SIG-M5 treated with dmso at 0.1 percent for 504 hours (cell line): ENCODE measurements at regions not wholly inside any gene's neighbourhood (a gene's known extent, or its start where the extent isn't known, plus 50 kb on each side); places are given as distances from the start of the nearest gene placed in this dataset.

Experiments
- DNase-seq: peaks from one replicate; lab custom pipeline; 2025; ENCODE audit not compliant: unreplicated experiment; lab: John Stamatoyannopoulos, UW

DNA sequence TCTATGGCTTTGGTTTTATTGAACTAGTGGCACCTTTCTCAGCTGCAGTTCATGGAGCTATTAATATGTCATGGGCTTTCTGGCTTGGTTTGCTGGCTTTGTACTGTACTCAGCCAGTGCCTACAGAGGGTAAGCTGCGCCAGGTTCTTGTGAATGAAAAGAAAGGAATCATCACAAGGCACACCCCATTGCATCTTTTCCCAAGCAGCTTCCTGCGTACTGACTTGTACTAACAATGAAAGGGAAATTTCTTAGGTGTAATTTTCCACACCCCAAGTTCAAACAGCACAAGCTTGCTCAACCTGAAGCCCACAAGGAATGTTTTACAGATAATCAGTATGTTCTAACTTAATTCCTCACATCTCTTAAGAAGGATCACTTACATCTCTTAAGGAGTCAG, 78.0 kb upstream of the TNFSF18 start:
- DNase-seq: no peak

DNA sequence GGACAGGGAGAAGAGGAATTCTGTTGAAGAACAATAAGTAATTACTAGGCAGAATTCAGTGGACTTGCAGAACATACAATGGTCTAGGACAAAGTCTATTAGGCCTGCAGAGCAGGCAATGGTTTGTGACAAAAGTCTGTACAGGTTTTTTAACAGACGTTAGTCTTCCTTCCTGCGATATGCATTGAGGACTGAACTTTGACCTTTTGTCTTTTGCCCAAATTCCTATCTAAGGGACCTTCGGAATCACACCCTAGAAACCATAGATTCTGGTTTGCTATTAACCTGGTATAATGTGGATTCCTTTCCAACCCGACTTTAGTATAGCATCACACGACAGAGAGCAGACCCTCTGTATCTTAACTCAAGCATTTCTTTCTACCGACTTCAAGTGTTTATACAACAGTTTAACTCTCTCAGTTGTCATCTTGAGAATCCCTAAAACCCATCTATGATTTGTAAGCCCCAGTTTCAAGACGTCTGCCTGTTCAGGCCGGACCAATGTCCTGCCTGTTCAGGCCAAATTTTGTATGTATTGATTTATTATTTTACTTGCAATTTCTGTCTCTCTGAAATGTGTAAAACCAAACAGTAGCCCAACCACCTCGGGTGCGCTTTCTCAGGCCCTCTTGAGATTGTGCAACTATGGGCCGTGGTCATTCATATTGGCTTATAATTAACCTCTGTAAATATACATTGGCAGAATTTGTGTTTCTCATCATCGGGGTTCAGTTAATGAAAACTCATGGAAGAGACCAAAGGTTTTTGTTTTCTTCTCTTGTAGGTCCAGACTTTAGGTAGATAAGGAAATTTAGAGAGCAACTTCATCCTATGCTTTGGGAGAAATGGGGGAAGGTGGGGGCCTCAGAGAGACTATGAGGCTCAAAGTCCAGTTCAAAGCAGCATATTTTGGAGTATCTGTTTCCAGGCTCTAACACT, 76.9 kb upstream of the TNFSF18 start:
- no peak for DNase-seq

DNA sequence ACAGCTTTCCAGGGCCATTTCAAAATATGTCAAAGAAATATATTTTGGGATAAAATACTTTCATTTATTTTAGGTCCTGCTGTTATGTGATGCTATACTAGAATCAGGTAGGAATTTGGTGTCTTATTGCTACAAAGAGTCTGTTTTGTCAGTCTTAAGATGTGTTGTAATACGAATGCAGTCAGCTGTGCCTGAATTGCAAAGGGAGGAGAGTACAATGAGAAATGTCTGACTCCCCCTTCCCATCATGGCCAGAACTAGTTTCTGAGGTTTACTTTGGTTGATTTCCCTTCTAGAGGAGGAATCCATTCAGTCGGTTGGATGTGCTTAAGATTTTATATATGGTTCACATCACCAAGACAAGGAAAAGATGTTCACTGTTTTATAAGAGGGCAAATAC, 75.7 kb upstream of the TNFSF18 start:
- no peak for DNase-seq

DNA sequence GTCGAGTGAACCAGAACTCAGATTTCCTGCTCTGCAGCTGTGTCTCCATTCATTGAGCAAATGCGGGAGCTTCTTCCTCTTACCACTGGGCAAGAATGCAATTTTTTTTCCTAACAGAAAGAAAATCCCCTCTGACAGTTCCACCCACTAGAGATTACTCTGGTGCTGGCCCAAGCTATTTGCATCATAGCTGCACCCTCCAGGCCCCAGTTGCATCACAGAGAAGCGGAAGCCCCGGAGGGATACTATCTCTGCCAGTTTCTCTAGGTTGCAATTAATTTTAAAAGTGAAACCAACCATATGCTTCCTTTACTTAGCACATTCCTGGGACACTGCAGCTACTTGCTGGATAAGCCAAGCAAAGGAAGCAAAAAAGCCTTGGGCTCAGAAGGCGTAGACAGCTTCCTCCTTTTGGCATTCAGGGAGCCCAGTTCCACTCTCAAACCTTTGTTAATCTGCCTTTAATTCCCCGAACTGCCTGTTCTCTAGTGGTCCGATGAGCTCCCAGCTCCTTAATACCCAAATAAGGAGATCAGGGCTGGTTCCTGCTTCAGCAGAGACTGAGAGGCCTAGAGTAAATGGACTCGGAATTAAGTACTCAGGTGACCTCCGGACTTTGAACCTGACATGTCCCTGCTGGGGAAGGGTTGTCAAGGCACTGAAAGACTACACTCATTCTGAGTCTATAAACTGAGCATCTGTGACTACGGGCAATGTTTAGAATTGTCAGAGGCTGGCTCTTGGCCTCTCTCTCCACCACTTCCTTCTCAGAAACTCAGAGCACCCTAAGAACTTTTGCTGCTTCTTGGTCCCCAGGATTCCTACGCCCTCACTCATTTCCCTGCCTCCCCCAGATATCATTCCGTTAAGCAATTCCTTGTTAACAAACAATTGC, 72.5 kb upstream of the TNFSF18 start:
- peak; percentile 99 for DNase-seq

GRCh38 chr1:173122344-173122935, 71.7 kb upstream of the TNFSF18 start:
- peak; percentile 42 for DNase-seq

GRCh38 chr1:173118404-173118803, 67.7 kb upstream of the TNFSF18 start:
- no peak for DNase-seq

- DNase-seq: no peak
These were observed 67.0 kb upstream of the TNFSF18 start for GRCh38 chr1:173117761-173118160.

DNA sequence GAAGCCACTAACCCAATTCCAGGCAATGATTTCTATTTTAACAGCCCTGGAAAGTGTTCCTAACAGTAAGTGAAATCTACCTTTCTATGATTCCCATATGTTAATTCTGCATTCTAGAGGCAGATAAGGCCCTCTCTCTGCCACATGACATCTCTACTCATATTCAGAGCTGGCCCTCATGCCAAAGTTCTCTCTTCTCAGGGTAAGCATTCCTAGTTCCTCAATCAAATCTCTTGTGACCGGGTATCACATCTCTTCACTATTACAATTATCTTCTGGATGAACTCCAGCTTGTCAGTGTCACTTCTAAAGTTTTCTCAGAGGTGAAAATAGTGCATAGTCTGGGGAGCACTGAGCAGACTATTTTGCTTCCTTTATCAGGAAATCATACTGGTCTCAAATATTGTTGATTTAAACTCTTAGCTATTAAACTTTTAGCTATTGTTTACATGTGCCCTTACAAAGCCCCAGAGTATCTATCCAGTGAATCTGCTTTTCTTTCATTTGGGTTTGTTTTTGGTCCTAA, 66.4 kb upstream of the TNFSF18 start:
- DNase-seq: no peak

- no peak for DNase-seq
These were observed 63.6 kb upstream of the TNFSF18 start for GRCh38 chr1:173114346-173114745.

DNA sequence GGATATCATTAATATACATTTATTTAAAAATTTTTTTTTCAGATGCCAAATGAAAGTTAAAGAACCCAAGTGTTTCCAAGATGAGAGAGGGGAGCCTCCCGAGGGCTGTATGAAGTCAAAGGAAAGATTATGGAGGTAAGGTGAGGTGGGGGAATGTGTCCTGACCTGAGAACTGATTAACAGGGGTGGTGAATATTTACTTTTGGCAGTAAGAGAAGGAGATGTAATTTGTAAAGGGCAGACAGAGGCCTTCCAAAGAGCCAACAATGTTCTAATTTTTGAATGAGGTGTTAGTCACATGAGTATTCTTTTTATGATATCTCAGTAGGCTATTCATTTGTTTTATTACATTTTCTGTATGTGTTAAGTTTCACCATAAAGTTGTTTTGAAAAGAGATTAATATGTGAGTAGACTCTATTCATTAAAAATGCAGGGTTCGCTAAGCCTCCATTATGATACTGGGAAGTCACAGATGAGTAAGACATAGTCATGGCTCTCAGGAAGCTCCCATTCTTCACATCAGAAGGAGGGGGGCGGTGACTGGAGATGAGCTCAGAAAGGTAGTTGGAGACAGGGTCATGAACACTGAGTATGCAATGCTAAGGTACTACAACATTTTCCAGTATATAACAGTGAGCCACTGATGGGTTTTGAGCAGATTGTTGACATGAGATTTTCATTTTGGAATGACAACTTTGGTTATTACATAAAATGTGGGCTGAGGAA, 62.4 kb upstream of the TNFSF18 start:
- DNase-seq: no peak

DNA sequence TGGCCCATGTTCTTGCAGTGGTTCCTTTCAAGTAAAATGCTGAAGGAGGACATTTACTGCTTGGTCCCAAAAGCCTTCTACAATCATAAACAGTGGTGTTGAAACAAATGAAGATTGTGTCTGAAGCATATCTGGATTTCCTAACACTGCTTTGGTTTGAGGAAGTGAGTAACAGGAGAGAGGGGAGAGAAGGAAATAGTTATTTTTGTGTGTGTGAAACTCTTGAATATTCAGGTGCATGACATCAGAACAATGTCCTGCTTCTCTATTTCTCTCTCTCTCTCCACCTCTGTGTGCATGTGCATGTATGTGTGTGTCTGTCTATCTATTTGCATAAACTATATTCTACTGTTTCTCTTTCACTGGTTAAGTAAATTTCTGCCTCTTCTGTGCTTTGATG, 61.4 kb upstream of the TNFSF18 start:
- peak; percentile 98 for DNase-seq

DNA sequence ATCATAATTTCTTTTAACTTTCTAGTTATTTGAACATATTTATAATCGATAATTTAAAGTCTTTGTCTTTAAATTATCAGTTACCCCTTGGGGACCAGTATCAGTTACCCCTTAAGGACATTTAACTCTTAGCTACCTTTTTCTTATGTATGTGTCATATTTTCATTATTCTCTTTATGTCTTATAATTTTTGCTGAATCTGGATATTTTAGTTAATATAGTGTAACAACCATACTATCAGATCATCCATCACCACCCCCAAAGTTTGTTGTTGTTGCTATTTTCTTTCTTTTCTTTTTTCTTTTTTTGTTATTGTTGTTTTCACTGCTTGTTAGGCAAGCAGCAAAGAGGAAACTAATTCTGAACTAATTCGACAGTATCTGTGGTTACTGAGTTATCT, 57.0 kb upstream of the TNFSF18 start:
- DNase-seq: no peak

GRCh38 chr1:173103006-173103405, 52.3 kb upstream of the TNFSF18 start:
- DNase-seq: no peak

DNA sequence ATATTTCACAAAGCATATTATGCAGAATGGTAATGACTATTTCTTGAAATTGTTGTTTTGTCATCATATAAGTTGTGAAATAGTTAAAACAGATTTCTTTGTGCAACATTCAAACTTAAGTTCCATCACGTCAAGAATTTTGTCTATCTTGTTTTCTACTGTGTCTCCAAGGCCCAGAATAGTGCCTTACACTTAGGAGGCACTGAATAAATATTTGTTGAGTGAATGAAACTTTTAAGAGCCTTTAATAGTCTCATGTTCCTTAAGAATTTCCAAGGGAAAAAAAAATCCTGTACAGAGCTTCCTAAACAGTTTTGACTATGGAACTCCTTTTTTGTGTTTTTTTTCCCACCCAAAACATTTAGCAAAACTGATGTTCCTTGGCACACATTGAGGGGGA, 50.8 kb upstream of the TNFSF18 start:
- DNase-seq: no peak

- DNase-seq: peak; percentile 13
These were observed 49.9 kb upstream of the TNFSF18 start for GRCh38 chr1:173100476-173101107.
